B cell (primary cell): ENCODE measurements at regions not wholly inside any gene's neighbourhood (a gene's known extent, or its start where the extent isn't known, plus 50 kb on each side); places are given as distances from the start of the nearest gene placed in this dataset.

Experiments
- CTCF ChIP-seq: fragments of 200-600 bp; IDR thresholded peaks from one replicate; pipeline ENCODE4 v1.8.0; 2022; ENCODE audit warnings: antibody characterized with exemption, mild to moderate bottlenecking
- EZH2 ChIP-seq: IDR thresholded peaks from 2 replicates; pipeline ENCODE4 v1.6.1; 2012; ENCODE audit warnings: borderline replicate concordance, low read depth, mild to moderate bottlenecking, moderate library complexity, low read length; ENCODE audit not compliant: insufficient read depth, poor library complexity, severe bottlenecking

GRCh38 chr14:30252151-30252550 lies 306.8 kb upstream of the G2E3 start:
- TF ChIP-seq CTCF = no peak
- no peak for TF ChIP-seq EZH2
